ENCODE measurements at regions not wholly inside any gene's neighbourhood (a gene's known extent, or its start where the extent isn't known, plus 50 kb on each side); places are given as distances from the start of the nearest gene placed in this dataset.

DNA sequence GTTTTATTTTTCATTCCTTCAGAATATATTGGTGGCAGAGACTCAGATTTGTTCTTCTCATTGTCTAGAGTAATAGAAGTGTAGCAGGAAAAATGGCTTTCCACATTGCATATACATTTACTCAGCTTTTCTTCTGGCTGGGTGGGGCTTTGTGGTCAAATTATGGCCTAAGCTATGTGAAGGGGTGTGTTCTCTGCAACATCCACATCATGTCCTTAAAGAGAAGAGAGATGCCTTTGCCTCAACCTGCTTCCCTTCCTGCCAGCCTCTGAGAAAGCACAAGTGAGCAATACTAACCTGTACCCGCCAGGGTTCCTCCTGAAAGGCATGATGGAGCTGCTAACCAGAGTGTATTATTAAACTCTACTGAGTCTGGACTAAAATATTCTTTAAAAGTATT, 695.6 kb upstream of the FAM241A start:
- no peaks in the 10 kb centered on the region for H3K9me3 ChIP-seq (ENCODE audit: control insufficient read depth, low read length)
- H3K4me1 ChIP-seq (ENCODE audit: control insufficient read depth, insufficient read depth, low read length): peaks cover 6% of the 10 kb centered on the region
- 100% methylated on average over 1 of the region's 1 CpG; no CpG with 5 or more reads in 1 of the 2 experiments for WGBS, 2 experiments
- no peak overlapping the region for H3K27ac ChIP-seq (ENCODE audit: insufficient read depth, low read depth, low read length, poor library complexity, severe bottlenecking)
- no peaks in the 10 kb centered on the region for H3K27me3 ChIP-seq (ENCODE audit: control insufficient read depth, insufficient read depth, low read length, poor library complexity, severe bottlenecking)
- no peak overlapping the region for H3K4me3 ChIP-seq (ENCODE audit: insufficient read depth, low read depth, low read length)
- H3K36me3 ChIP-seq (ENCODE audit: control insufficient read depth, insufficient read depth, low read length): no peaks in the 10 kb centered on the region

DNA sequence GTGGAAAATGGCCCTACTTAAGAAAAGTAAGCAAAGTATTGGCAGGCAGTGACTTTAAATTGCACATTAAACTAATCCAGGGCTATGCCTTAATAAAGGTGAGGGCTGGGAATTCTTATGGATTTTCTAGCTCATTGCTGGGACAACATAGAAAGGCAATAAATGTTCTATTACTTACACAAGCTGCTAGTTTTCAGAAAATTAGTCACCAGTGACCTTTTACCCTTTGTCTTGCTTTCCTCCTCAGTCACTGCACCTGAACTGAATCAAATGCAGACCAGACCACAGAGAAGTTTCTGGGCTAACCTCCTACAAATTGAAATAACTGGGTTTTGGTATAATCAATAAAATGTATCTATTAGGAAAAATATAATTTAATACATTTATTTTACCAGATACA, 694.4 kb upstream of the FAM241A start:
- Histone ChIP-seq H3K27me3 (ENCODE audit: control insufficient read depth, insufficient read depth, low read length, poor library complexity, severe bottlenecking) (no peaks in the 10 kb centered on the region), H3K4me3 (ENCODE audit: insufficient read depth, low read depth, low read length) (no peak overlapping the region), H3K4me1 (ENCODE audit: control insufficient read depth, insufficient read depth, low read length) (peaks cover 6% of the 10 kb centered on the region), H3K27ac (ENCODE audit: insufficient read depth, low read depth, low read length, poor library complexity, severe bottlenecking) (no peak overlapping the region), H3K9me3 (ENCODE audit: control insufficient read depth, low read length) (no peaks in the 10 kb centered on the region), H3K36me3 (ENCODE audit: control insufficient read depth, insufficient read depth, low read length) (no peaks in the 10 kb centered on the region)

DNA sequence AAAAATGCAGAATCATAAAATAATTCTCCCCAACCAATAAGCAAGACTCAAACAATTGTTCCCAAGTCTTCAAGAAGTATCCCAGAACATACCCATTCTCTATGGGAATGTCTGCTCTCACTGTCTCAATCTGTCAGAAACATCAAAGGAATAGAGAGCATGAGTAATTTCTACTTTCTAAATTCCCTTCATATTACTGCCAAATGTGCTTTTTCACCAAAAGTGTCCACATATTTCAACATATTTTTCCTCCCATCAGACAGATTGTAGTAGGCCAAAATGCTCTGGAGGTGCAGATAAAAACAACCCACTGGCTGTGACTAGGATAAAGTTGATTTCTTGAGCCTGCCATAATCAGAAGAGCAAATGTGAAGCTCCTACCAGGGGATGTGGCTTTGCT, 692.0 kb upstream of the FAM241A start:
- peaks cover 6% of the 10 kb centered on the region for H3K4me1 ChIP-seq (ENCODE audit: control insufficient read depth, insufficient read depth, low read length)
- no peaks in the 10 kb centered on the region for H3K9me3 ChIP-seq (ENCODE audit: control insufficient read depth, low read length)
- no peaks in the 10 kb centered on the region for H3K36me3 ChIP-seq (ENCODE audit: control insufficient read depth, insufficient read depth, low read length)
- H3K4me3 ChIP-seq (ENCODE audit: insufficient read depth, low read depth, low read length): no peak overlapping the region
- H3K27ac ChIP-seq (ENCODE audit: insufficient read depth, low read depth, low read length, poor library complexity, severe bottlenecking): no peak overlapping the region
- no peaks in the 10 kb centered on the region for H3K27me3 ChIP-seq (ENCODE audit: control insufficient read depth, insufficient read depth, low read length, poor library complexity, severe bottlenecking)

DNA sequence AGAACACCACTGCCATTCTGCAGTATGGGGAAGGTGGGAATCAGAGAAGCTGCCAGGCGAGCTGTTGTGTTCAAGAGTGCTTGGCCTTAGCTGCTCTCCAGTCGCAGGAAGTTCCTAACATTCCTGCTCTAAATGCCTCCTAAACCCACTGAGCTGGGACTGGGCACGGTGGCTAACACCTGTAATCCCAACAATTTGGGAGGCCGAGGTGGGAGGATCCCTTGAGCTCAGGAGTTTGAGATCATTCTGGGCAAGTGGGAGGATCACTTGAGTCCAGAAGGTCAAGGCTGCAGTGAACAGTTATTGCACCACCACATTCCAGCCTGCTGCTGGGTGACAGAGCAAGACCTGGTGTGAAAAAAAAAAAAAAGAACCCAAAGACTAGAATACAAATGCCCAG, 690.3 kb upstream of the FAM241A start:
- peaks cover 6% of the 10 kb centered on the region for H3K4me1 ChIP-seq (ENCODE audit: control insufficient read depth, insufficient read depth, low read length)
- H3K27ac ChIP-seq (ENCODE audit: insufficient read depth, low read depth, low read length, poor library complexity, severe bottlenecking): no peak overlapping the region
- H3K27me3 ChIP-seq (ENCODE audit: control insufficient read depth, insufficient read depth, low read length, poor library complexity, severe bottlenecking): no peaks in the 10 kb centered on the region
- H3K9me3 ChIP-seq (ENCODE audit: control insufficient read depth, low read length): no peaks in the 10 kb centered on the region
- 70 to 74% methylated on average over 4 of the region's 4 CpGs for WGBS, 2 experiments
- no peak overlapping the region for H3K4me3 ChIP-seq (ENCODE audit: insufficient read depth, low read depth, low read length)
- H3K36me3 ChIP-seq (ENCODE audit: control insufficient read depth, insufficient read depth, low read length): no peaks in the 10 kb centered on the region

DNA sequence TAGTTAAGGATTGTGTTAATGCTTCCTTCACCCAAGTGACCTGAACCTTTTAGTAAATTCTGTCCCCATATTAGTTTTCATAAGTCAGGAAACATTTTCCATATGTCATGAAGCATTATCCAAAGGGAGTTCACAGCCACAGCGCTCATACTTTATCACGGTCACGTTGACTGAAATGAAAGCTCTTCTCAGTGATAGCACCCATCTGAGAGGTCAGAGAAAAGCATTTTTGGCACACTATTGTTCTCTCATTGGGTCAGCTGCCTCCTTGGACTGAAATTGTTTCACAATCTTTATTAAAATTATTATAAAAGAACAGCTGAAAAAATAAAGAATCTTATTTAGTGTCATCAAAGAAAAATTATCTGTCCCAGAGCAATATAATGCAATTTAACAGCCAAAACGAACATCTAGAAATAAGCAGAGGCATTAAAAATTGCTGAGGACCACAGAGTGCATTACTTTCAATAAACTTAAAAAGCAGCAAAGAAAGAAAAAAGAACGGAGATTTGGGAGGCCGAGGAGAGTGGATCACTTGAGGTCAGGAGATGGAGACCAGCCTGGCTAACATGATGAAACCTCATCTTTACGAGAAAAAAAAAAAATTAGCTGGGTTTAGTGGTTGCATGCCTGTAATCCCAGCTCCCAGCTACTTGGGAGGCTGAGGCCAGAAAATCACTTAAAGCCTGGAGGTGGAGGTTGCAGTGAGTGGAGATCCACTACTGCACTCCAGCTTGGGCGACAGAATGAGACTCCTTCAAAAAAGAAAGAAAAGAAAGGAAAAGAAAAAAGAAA, 680.8 kb upstream of the FAM241A start:
- Histone ChIP-seq H3K9me3 (ENCODE audit: control insufficient read depth, low read length) (no peaks in the 10 kb centered on the region), H3K27ac (ENCODE audit: insufficient read depth, low read depth, low read length, poor library complexity, severe bottlenecking) (no peak overlapping the region), H3K36me3 (ENCODE audit: control insufficient read depth, insufficient read depth, low read length) (no peaks in the 10 kb centered on the region), H3K4me1 (ENCODE audit: control insufficient read depth, insufficient read depth, low read length) (no peaks in the 10 kb centered on the region), H3K27me3 (ENCODE audit: control insufficient read depth, insufficient read depth, low read length, poor library complexity, severe bottlenecking) (no peaks in the 10 kb centered on the region), H3K4me3 (ENCODE audit: insufficient read depth, low read depth, low read length) (no peak overlapping the region)
- 92% methylated on average over 8 of the region's 8 CpGs for WGBS, 2 experiments

DNA sequence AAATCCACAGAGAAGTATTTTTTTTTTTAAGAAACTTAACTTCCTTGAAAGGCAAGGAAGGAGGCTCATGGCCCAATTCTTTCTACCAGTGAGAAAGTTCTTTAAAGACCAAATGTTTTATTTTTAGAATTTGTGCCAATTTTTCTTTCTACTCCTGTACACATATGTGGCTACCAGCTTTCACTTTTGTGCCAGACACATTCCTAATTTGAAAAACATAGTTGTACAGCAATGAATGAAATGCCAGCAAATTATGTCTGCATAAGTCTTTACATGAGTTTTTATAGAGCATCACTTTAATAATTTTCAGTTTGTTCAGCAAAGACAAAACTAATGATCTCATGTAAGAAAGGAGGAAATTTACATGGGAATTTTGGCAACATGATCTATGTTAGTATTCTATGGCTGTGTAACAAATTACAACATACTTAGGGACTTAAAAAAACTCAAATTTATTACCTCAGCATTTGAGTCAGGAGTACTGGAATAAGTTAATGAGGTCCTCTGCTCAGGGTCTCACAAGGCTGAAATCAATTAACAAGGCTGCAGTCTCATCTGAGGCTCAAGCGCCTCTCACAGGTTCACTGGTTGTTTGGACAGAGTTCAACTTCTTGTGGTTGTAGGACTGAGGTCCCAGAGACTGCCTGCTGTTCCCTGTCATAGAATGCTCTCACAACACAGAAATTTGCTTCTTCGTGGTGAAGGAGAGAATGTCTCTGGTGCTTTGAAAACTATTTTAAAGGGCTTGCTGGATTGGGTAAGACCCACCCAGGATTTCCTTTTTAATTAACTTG, 678.2 kb upstream of the FAM241A start:
- Histone ChIP-seq H3K9me3 (ENCODE audit: control insufficient read depth, low read length) (no peaks in the 10 kb centered on the region), H3K27ac (ENCODE audit: insufficient read depth, low read depth, low read length, poor library complexity, severe bottlenecking) (no peak overlapping the region), H3K4me3 (ENCODE audit: insufficient read depth, low read depth, low read length) (no peak overlapping the region), H3K27me3 (ENCODE audit: control insufficient read depth, insufficient read depth, low read length, poor library complexity, severe bottlenecking) (no peaks in the 10 kb centered on the region), H3K36me3 (ENCODE audit: control insufficient read depth, insufficient read depth, low read length) (no peaks in the 10 kb centered on the region), H3K4me1 (ENCODE audit: control insufficient read depth, insufficient read depth, low read length) (no peaks in the 10 kb centered on the region)
- WGBS, 2 experiments: 76 to 88% methylated on average over 2 of the region's 2 CpGs

DNA sequence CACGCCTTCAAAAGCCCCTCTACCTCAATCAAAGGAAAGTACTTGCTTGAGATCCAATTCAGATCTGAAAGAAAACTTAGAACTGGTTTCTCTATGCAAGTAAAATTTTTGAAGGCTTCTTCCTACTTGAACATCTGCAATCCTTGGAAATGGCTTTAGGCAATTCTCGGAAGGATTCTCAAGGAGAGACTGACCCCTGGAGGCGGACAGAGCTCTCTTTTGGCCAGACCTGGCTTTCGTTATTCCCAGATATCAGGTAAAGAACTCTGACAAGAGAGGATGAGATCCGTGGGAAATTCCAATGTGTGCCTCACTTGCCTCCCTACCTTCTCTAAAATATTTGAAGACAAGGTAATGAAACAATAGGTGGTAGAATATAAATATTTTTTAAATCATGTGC, 670.3 kb upstream of the FAM241A start:
- no peaks in the 10 kb centered on the region for H3K4me1 ChIP-seq (ENCODE audit: control insufficient read depth, insufficient read depth, low read length)
- 27 to 40% methylated on average over 4 to 5 of the region's 5 CpGs for WGBS, 2 experiments
- H3K9me3 ChIP-seq (ENCODE audit: control insufficient read depth, low read length): no peaks in the 10 kb centered on the region
- no peak overlapping the region for H3K4me3 ChIP-seq (ENCODE audit: insufficient read depth, low read depth, low read length)
- no peaks in the 10 kb centered on the region for H3K27me3 ChIP-seq (ENCODE audit: control insufficient read depth, insufficient read depth, low read length, poor library complexity, severe bottlenecking)
- no peak overlapping the region for H3K27ac ChIP-seq (ENCODE audit: insufficient read depth, low read depth, low read length, poor library complexity, severe bottlenecking)
- no peaks in the 10 kb centered on the region for H3K36me3 ChIP-seq (ENCODE audit: control insufficient read depth, insufficient read depth, low read length)

DNA sequence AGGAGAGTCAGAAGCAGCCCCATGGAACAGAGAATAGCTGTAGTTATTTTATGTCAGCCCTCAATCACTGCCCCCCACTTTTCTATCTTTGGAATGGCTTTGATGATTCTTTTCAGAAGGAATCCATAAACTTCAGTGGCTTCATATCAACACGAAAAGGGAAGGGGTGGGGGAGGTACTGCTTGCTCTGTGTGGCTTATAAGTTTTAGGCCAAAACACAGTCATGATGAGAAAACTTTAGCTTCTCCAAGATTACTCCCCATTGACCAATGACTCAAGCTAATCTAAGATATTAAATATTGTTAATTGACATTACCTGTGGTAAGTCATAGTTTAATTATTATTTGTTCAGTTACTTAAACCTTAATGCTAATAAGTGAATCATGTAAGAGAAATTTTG, 669.6 kb upstream of the FAM241A start:
- no peaks in the 10 kb centered on the region for H3K36me3 ChIP-seq (ENCODE audit: control insufficient read depth, insufficient read depth, low read length)
- WGBS, 2 experiments: 82 to 92% methylated on average over 1 of the region's 1 CpG

DNA sequence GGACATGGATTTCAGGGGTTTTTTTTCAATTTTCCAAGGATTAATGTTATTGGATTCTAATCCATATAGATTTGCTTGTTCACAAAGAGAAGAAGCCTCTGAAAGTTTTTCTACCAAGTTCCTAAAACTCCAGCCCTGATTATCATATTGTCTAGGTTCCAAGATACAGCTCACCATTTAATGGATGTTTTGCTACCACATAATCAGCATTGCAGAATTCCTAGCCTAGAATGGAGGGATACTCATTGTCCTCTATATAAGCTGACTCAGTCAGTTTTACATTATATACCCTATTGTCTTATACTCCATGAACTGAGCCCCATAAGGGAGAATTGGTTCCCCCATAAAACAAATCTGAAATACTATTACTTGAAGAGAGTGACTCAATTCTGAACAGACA, 664.7 kb upstream of the FAM241A start:
- Histone ChIP-seq H3K27me3 (ENCODE audit: control insufficient read depth, insufficient read depth, low read length, poor library complexity, severe bottlenecking) (peaks cover 4% of the 10 kb centered on the region), H3K36me3 (ENCODE audit: control insufficient read depth, insufficient read depth, low read length) (no peaks in the 10 kb centered on the region), H3K9me3 (ENCODE audit: control insufficient read depth, low read length) (no peaks in the 10 kb centered on the region), H3K4me1 (ENCODE audit: control insufficient read depth, insufficient read depth, low read length) (no peaks in the 10 kb centered on the region), H3K27ac (ENCODE audit: insufficient read depth, low read depth, low read length, poor library complexity, severe bottlenecking) (no peak overlapping the region), H3K4me3 (ENCODE audit: insufficient read depth, low read depth, low read length) (no peak overlapping the region)

More for the DNA sequence above, 669.6 kb upstream of the FAM241A start:
- H3K9me3 ChIP-seq (ENCODE audit: control insufficient read depth, low read length): no peaks in the 10 kb centered on the region
- no peaks in the 10 kb centered on the region for H3K27me3 ChIP-seq (ENCODE audit: control insufficient read depth, insufficient read depth, low read length, poor library complexity, severe bottlenecking)
- H3K27ac ChIP-seq (ENCODE audit: insufficient read depth, low read depth, low read length, poor library complexity, severe bottlenecking): no peak overlapping the region
- no peaks in the 10 kb centered on the region for H3K4me1 ChIP-seq (ENCODE audit: control insufficient read depth, insufficient read depth, low read length)
- H3K4me3 ChIP-seq (ENCODE audit: insufficient read depth, low read depth, low read length): no peak overlapping the region

DNA sequence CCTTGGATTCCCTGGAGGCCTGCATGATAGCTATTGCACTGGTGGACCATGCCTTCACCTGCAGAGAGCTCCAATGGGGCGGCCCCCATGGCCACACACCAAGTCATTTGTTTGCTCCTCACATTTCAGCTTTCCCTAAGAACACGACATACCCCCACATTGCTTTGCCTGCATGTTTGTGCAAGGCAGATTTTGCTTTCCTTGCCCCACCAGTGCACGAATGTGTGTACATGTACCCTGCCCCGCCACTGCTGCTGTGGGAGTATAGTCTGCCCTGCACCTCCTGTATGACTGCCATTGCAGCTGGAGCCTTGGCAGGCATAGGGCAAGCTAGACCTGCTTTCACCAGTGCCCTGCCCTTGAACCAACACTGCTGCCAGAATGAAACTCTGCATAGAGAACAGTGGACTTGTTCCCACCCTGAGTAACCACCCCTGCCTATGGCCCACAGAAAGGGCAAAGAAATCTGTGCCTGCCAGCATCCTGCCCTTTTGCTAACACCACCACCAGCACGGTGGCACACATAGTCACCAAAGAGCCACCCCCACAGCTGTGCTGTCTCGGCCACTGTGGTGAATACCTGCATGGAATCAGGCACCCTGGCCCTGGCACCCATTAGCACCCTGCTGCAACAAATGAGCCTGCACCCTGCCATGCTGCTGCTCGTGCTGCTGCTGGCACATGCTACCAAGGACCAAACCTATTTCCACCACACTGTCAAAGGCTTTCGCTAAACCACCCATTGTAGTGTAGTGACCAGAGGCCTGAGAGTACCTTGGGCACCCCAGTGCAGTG, 661.7 kb upstream of the FAM241A start:
- Histone ChIP-seq H3K27me3 (ENCODE audit: control insufficient read depth, insufficient read depth, low read length, poor library complexity, severe bottlenecking) (peaks cover 4% of the 10 kb centered on the region), H3K27ac (ENCODE audit: insufficient read depth, low read depth, low read length, poor library complexity, severe bottlenecking) (no peak overlapping the region), H3K4me1 (ENCODE audit: control insufficient read depth, insufficient read depth, low read length) (no peaks in the 10 kb centered on the region), H3K36me3 (ENCODE audit: control insufficient read depth, insufficient read depth, low read length) (no peaks in the 10 kb centered on the region), H3K9me3 (ENCODE audit: control insufficient read depth, low read length) (no peaks in the 10 kb centered on the region), H3K4me3 (ENCODE audit: insufficient read depth, low read depth, low read length) (no peak overlapping the region)
- WGBS, 2 experiments: 87 to 92% methylated on average over 8 of the region's 8 CpGs
